ENCODE measurements at regions not wholly inside any gene's neighbourhood (a gene's known extent, or its start where the extent isn't known, plus 50 kb on each side); places are given as distances from the start of the nearest gene placed in this dataset.

GRCh38 chr12:84218406-84218805 is 694.2 kb downstream of the SLC6A15 start:
- no peaks in the 10 kb centered on the region for H3K9me3 ChIP-seq (ENCODE audit: control insufficient read depth in 2 of 3, low read length in 3 of 3)
- no peaks in the 10 kb centered on the region for H3K27me3 Mint-ChIP-seq
- H3K27ac ChIP-seq (ENCODE audit: low read depth, low read length): no peak overlapping the region
- intact Hi-C loops (cut with micrococcal nuclease): no loop called here
- no peaks in the 10 kb centered on the region for H3K4me1 Mint-ChIP-seq
- no peaks in the 10 kb centered on the region for H3K36me3 ChIP-seq (ENCODE audit: control insufficient read depth in 2 of 3, insufficient read depth in 3 of 3, low read length in 3 of 3)
- POLR2A ChIA-PET: no interaction called here
- no peak overlapping the region for H3K4me3 ChIP-seq (ENCODE audit: low read length)
- no peaks in the 10 kb centered on the region for H3K4me1 ChIP-seq (ENCODE audit: control insufficient read depth in 2 of 2, insufficient read depth in 2 of 2, low read length in 2 of 2)
- no peak for ATAC-seq
- no peak overlapping the region for H3K4me3 Mint-ChIP-seq
- H3K27me3 ChIP-seq (ENCODE audit: control insufficient read depth in 2 of 2, insufficient read depth in 2 of 2, low read length in 2 of 2): no peaks in the 10 kb centered on the region
- DNase-seq: no peak
- CTCF ChIA-PET: no interaction called here
- no peaks in the 10 kb centered on the region for H3K36me3 Mint-ChIP-seq
- no peak overlapping the region for H3K27ac Mint-ChIP-seq
- peaks cover 0 to 7% (median 0%) of the 10 kb centered on the region in 11 donors for H3K9me3 Mint-ChIP-seq

- H3K4me3 ChIP-seq (ENCODE audit: low read length): no peak overlapping the region
- H3K4me1 ChIP-seq (ENCODE audit: control insufficient read depth in 2 of 2, insufficient read depth in 2 of 2, low read length in 2 of 2): no peaks in the 10 kb centered on the region
- no peaks in the 10 kb centered on the region for H3K36me3 ChIP-seq (ENCODE audit: control insufficient read depth in 2 of 3, insufficient read depth in 3 of 3, low read length in 3 of 3)
- H3K27ac ChIP-seq (ENCODE audit: low read depth, low read length): no peak overlapping the region
- Mint-ChIP-seq H3K36me3 (no peaks in the 10 kb centered on the region), H3K27ac (no peak overlapping the region), H3K9me3 (peaks cover 0 to 12% (median 6%) of the 10 kb centered on the region in 11 donors), H3K27me3 (no peaks in the 10 kb centered on the region), H3K4me3 (no peak overlapping the region), H3K4me1 (no peaks in the 10 kb centered on the region)
- intact Hi-C loops (cut with micrococcal nuclease): no loop called here
- no peak for DNase-seq
- H3K9me3 ChIP-seq (ENCODE audit: control insufficient read depth in 2 of 3, low read length in 3 of 3): no peaks in the 10 kb centered on the region
- no peak for ATAC-seq
- no peaks in the 10 kb centered on the region for H3K27me3 ChIP-seq (ENCODE audit: control insufficient read depth in 2 of 2, insufficient read depth in 2 of 2, low read length in 2 of 2)
- ChIA-PET POLR2A (no interaction called here), CTCF (no interaction called here)
Observed at GRCh38 chr12:84201976-84202375, 710.6 kb downstream of the SLC6A15 start.

GRCh38 chr12:84198294-84198946 is 714.2 kb downstream of the SLC6A15 start:
- no peak overlapping the region for H3K4me3 ChIP-seq (ENCODE audit: low read length)
- Mint-ChIP-seq H3K27ac (no peak overlapping the region), H3K4me3 (no peak overlapping the region), H3K4me1 (no peaks in the 10 kb centered on the region), H3K27me3 (no peaks in the 10 kb centered on the region), H3K36me3 (no peaks in the 10 kb centered on the region), H3K9me3 (peaks cover 0 to 26% (median 8%) of the 10 kb centered on the region in 11 donors)
- H3K4me1 ChIP-seq (ENCODE audit: control insufficient read depth in 2 of 2, insufficient read depth in 2 of 2, low read length in 2 of 2): no peaks in the 10 kb centered on the region
- CTCF ChIA-PET: no interaction called here
- H3K36me3 ChIP-seq (ENCODE audit: control insufficient read depth in 2 of 3, insufficient read depth in 3 of 3, low read length in 3 of 3): no peaks in the 10 kb centered on the region
- no peak overlapping the region for H3K27ac ChIP-seq (ENCODE audit: low read depth, low read length)
- ATAC-seq (no peak), DNase-seq (no peak)
- POLR2A ChIA-PET: no interaction called here
- no peaks in the 10 kb centered on the region for H3K27me3 ChIP-seq (ENCODE audit: control insufficient read depth in 2 of 2, insufficient read depth in 2 of 2, low read length in 2 of 2)
- peaks cover 0 to 2% (median 0%) of the 10 kb centered on the region in 3 experiments for H3K9me3 ChIP-seq (ENCODE audit: control insufficient read depth in 2 of 3, low read length in 3 of 3)
- intact Hi-C loops (cut with micrococcal nuclease): no loop called here

GRCh38 chr12:84191779-84192178 is 720.8 kb downstream of the SLC6A15 start:
- no peaks in the 10 kb centered on the region for H3K4me1 Mint-ChIP-seq
- no peaks in the 10 kb centered on the region for H3K36me3 Mint-ChIP-seq
- ChIA-PET POLR2A (no interaction called here), CTCF (no interaction called here)
- ATAC-seq (no peak), DNase-seq (no peak)
- H3K27me3 ChIP-seq (ENCODE audit: control insufficient read depth in 2 of 2, insufficient read depth in 2 of 2, low read length in 2 of 2): no peaks in the 10 kb centered on the region
- intact Hi-C loops (cut with micrococcal nuclease): no loop called here
- H3K4me3 ChIP-seq (ENCODE audit: low read length): no peak overlapping the region
- H3K4me3 Mint-ChIP-seq: no peak overlapping the region
- H3K9me3 Mint-ChIP-seq: peaks cover 0 to 36% (median 14%) of the 10 kb centered on the region in 11 donors
- peaks cover 0 to 4% (median 3%) of the 10 kb centered on the region in 3 experiments for H3K9me3 ChIP-seq (ENCODE audit: control insufficient read depth in 2 of 3, low read length in 3 of 3)
- no peak overlapping the region for H3K27ac ChIP-seq (ENCODE audit: low read depth, low read length)
- no peaks in the 10 kb centered on the region for H3K27me3 Mint-ChIP-seq
- H3K27ac Mint-ChIP-seq: no peak overlapping the region
- no peaks in the 10 kb centered on the region for H3K4me1 ChIP-seq (ENCODE audit: control insufficient read depth in 2 of 2, insufficient read depth in 2 of 2, low read length in 2 of 2)
- peaks cover 0 to 4% (median 0%) of the 10 kb centered on the region in 3 experiments for H3K36me3 ChIP-seq (ENCODE audit: control insufficient read depth in 2 of 3, insufficient read depth in 3 of 3, low read length in 3 of 3)

GRCh38 chr12:84186433-84186832 is 726.2 kb downstream of the SLC6A15 start:
- intact Hi-C loops (cut with micrococcal nuclease): no loop called here
- H3K36me3 ChIP-seq (ENCODE audit: control insufficient read depth in 2 of 3, insufficient read depth in 3 of 3, low read length in 3 of 3): peaks cover 0 to 4% (median 0%) of the 10 kb centered on the region in 3 experiments
- no peak overlapping the region for H3K27ac ChIP-seq (ENCODE audit: low read depth, low read length)
- Mint-ChIP-seq H3K27me3 (no peaks in the 10 kb centered on the region), H3K9me3 (peaks cover 0 to 19% (median 2%) of the 10 kb centered on the region in 11 donors), H3K27ac (no peak overlapping the region), H3K36me3 (no peaks in the 10 kb centered on the region), H3K4me1 (no peaks in the 10 kb centered on the region), H3K4me3 (no peak overlapping the region)
- H3K4me3 ChIP-seq (ENCODE audit: low read length): no peak overlapping the region
- ChIA-PET CTCF (no interaction called here), POLR2A (no interaction called here)
- no peaks in the 10 kb centered on the region for H3K4me1 ChIP-seq (ENCODE audit: control insufficient read depth in 2 of 2, insufficient read depth in 2 of 2, low read length in 2 of 2)
- H3K9me3 ChIP-seq (ENCODE audit: control insufficient read depth in 2 of 3, low read length in 3 of 3): no peaks in the 10 kb centered on the region
- DNase-seq (no peak), ATAC-seq (no peak)
- H3K27me3 ChIP-seq (ENCODE audit: control insufficient read depth in 2 of 2, insufficient read depth in 2 of 2, low read length in 2 of 2): no peaks in the 10 kb centered on the region

GRCh38 chr12:84183576-84183975 is 729.0 kb downstream of the SLC6A15 start:
- Histone ChIP-seq H3K4me1 (ENCODE audit: control insufficient read depth in 2 of 2, insufficient read depth in 2 of 2, low read length in 2 of 2) (no peaks in the 10 kb centered on the region), H3K9me3 (ENCODE audit: control insufficient read depth in 2 of 3, low read length in 3 of 3) (no peaks in the 10 kb centered on the region), H3K4me3 (ENCODE audit: low read length) (no peak overlapping the region), H3K36me3 (ENCODE audit: control insufficient read depth in 2 of 3, insufficient read depth in 3 of 3, low read length in 3 of 3) (no peaks in the 10 kb centered on the region), H3K27me3 (ENCODE audit: control insufficient read depth in 2 of 2, insufficient read depth in 2 of 2, low read length in 2 of 2) (no peaks in the 10 kb centered on the region), H3K27ac (ENCODE audit: low read depth, low read length) (no peak overlapping the region)
- no peak for ATAC-seq
- no peak overlapping the region for H3K4me3 Mint-ChIP-seq
- ChIA-PET CTCF (no interaction called here), POLR2A (no interaction called here)
- intact Hi-C loops (cut with micrococcal nuclease): no loop called here
- no peaks in the 10 kb centered on the region for H3K4me1 Mint-ChIP-seq
- no peaks in the 10 kb centered on the region for H3K36me3 Mint-ChIP-seq
- H3K27me3 Mint-ChIP-seq: no peaks in the 10 kb centered on the region
- no peak overlapping the region for H3K27ac Mint-ChIP-seq
- H3K9me3 Mint-ChIP-seq: peaks cover 0 to 13% (median 0%) of the 10 kb centered on the region in 11 donors
- no peak for DNase-seq

GRCh38 chr12:84174115-84174514 is 738.5 kb downstream of the SLC6A15 start:
- H3K4me3 Mint-ChIP-seq: no peak overlapping the region
- no peaks in the 10 kb centered on the region for H3K36me3 Mint-ChIP-seq
- H3K4me1 Mint-ChIP-seq: peaks cover 0 to 2% (median 0%) of the 10 kb centered on the region in 7 donors
- peaks cover 0 to 13% (median 3%) of the 10 kb centered on the region in 11 donors for H3K9me3 Mint-ChIP-seq
- CTCF ChIA-PET: no interaction called here
- intact Hi-C loops (cut with micrococcal nuclease): no loop called here
- Histone ChIP-seq H3K9me3 (ENCODE audit: control insufficient read depth in 2 of 3, low read length in 3 of 3) (no peaks in the 10 kb centered on the region), H3K36me3 (ENCODE audit: control insufficient read depth in 2 of 3, insufficient read depth in 3 of 3, low read length in 3 of 3) (no peaks in the 10 kb centered on the region), H3K27me3 (ENCODE audit: control insufficient read depth in 2 of 2, insufficient read depth in 2 of 2, low read length in 2 of 2) (no peaks in the 10 kb centered on the region), H3K4me3 (ENCODE audit: low read length) (no peak overlapping the region), H3K27ac (ENCODE audit: low read depth, low read length) (no peak overlapping the region), H3K4me1 (ENCODE audit: control insufficient read depth in 2 of 2, insufficient read depth in 2 of 2, low read length in 2 of 2) (no peaks in the 10 kb centered on the region)
- POLR2A ChIA-PET: no interaction called here
- no peaks in the 10 kb centered on the region for H3K27me3 Mint-ChIP-seq
- no peak overlapping the region for H3K27ac Mint-ChIP-seq
- no peak for ATAC-seq
- no peak for DNase-seq
